ENCODE measurements at regions not wholly inside any gene's neighbourhood (a gene's known extent, or its start where the extent isn't known, plus 50 kb on each side); places are given as distances from the start of the nearest gene placed in this dataset.

- Mint-ChIP-seq H3K9me3 (peaks cover 6% of the 10 kb centered on the region), H3K36me3 (no peaks in the 10 kb centered on the region), H3K4me3 (no peak overlapping the region), H3K27ac (no peak overlapping the region), H3K4me1 (no peaks in the 10 kb centered on the region), H3K27me3 (peaks cover 10% of the 10 kb centered on the region)
- DNase-seq (ENCODE audit: low spot score in 2 of 2) (no peak), ATAC-seq (ENCODE audit: low read depth) (no peak)
These were observed 194.2 kb upstream of the FOXQ1 start for GRCh38 chr6:1117530-1118286.

GRCh38 chr6:1116149-1116548 lies 195.7 kb upstream of the FOXQ1 start:
- no peak overlapping the region for H3K4me3 Mint-ChIP-seq

GRCh38 chr6:1113916-1114540 lies 197.9 kb upstream of the FOXQ1 start:
- ATAC-seq (ENCODE audit: low read depth) (no peak), DNase-seq (ENCODE audit: low spot score in 2 of 2) (no peak)
- Mint-ChIP-seq H3K27ac (no peak overlapping the region), H3K4me1 (no peaks in the 10 kb centered on the region), H3K27me3 (peaks cover 12% of the 10 kb centered on the region), H3K36me3 (no peaks in the 10 kb centered on the region), H3K4me3 (no peak overlapping the region), H3K9me3 (peaks cover 6% of the 10 kb centered on the region)

More at GRCh38 chr6:1116149-1116548, 195.7 kb upstream of the FOXQ1 start:
- H3K9me3 Mint-ChIP-seq: peaks cover 6% of the 10 kb centered on the region
- no peak for DNase-seq (ENCODE audit: low spot score in 2 of 2)
- ATAC-seq (ENCODE audit: low read depth): no peak
- peaks cover 12% of the 10 kb centered on the region for H3K27me3 Mint-ChIP-seq
- H3K4me1 Mint-ChIP-seq: no peaks in the 10 kb centered on the region
- no peaks in the 10 kb centered on the region for H3K36me3 Mint-ChIP-seq
- H3K27ac Mint-ChIP-seq: no peak overlapping the region

GRCh38 chr6:1111361-1111760 lies 200.5 kb upstream of the FOXQ1 start:
- no peak for ATAC-seq (ENCODE audit: low read depth)
- H3K4me3 Mint-ChIP-seq: no peak overlapping the region
- peaks cover 10% of the 10 kb centered on the region for H3K27me3 Mint-ChIP-seq
- DNase-seq (ENCODE audit: low spot score in 2 of 2): no peak
- no peaks in the 10 kb centered on the region for H3K36me3 Mint-ChIP-seq
- no peak overlapping the region for H3K27ac Mint-ChIP-seq
- H3K9me3 Mint-ChIP-seq: peaks cover 7% of the 10 kb centered on the region
- no peaks in the 10 kb centered on the region for H3K4me1 Mint-ChIP-seq

- no peak overlapping the region for H3K4me3 Mint-ChIP-seq
- no peaks in the 10 kb centered on the region for H3K4me1 Mint-ChIP-seq
- H3K27me3 Mint-ChIP-seq: peaks cover 8% of the 10 kb centered on the region
- H3K36me3 Mint-ChIP-seq: no peaks in the 10 kb centered on the region
- H3K27ac Mint-ChIP-seq: no peak overlapping the region
- DNase-seq (ENCODE audit: low spot score in 2 of 2) (no peak), ATAC-seq (ENCODE audit: low read depth) (no peak)
- peaks cover 6% of the 10 kb centered on the region for H3K9me3 Mint-ChIP-seq
These were observed 201.0 kb upstream of the FOXQ1 start for GRCh38 chr6:1110941-1111349.

GRCh38 chr6:1110164-1110563 lies 201.7 kb upstream of the FOXQ1 start:
- H3K9me3 Mint-ChIP-seq: peaks cover 6% of the 10 kb centered on the region
- no peaks in the 10 kb centered on the region for H3K4me1 Mint-ChIP-seq
- no peak for ATAC-seq (ENCODE audit: low read depth)
- H3K27me3 Mint-ChIP-seq: peaks cover 8% of the 10 kb centered on the region
- H3K4me3 Mint-ChIP-seq: no peak overlapping the region
- H3K27ac Mint-ChIP-seq: no peak overlapping the region
- DNase-seq (ENCODE audit: low spot score in 2 of 2): no peak
- no peaks in the 10 kb centered on the region for H3K36me3 Mint-ChIP-seq

GRCh38 chr6:1109134-1109533 lies 202.8 kb upstream of the FOXQ1 start:
- Mint-ChIP-seq H3K27ac (no peak overlapping the region), H3K9me3 (peaks cover 3% of the 10 kb centered on the region), H3K4me3 (no peak overlapping the region), H3K36me3 (no peaks in the 10 kb centered on the region), H3K4me1 (no peaks in the 10 kb centered on the region), H3K27me3 (peaks cover 3% of the 10 kb centered on the region)
- ATAC-seq (ENCODE audit: low read depth) (no peak), DNase-seq (ENCODE audit: low spot score in 2 of 2) (no peak)

- H3K27ac Mint-ChIP-seq: no peak overlapping the region
- H3K27me3 Mint-ChIP-seq: peaks cover 3% of the 10 kb centered on the region
- ATAC-seq (ENCODE audit: low read depth): no peak
- no peak overlapping the region for H3K4me3 Mint-ChIP-seq
- H3K9me3 Mint-ChIP-seq: peaks cover 3% of the 10 kb centered on the region
- DNase-seq (ENCODE audit: low spot score in 2 of 2): no peak
- H3K36me3 Mint-ChIP-seq: no peaks in the 10 kb centered on the region
- no peaks in the 10 kb centered on the region for H3K4me1 Mint-ChIP-seq
These were observed 203.7 kb upstream of the FOXQ1 start for GRCh38 chr6:1108198-1108597.

- Mint-ChIP-seq H3K27me3 (peaks cover 2% of the 10 kb centered on the region), H3K4me3 (no peak overlapping the region), H3K36me3 (no peaks in the 10 kb centered on the region), H3K27ac (no peak overlapping the region), H3K4me1 (no peaks in the 10 kb centered on the region), H3K9me3 (peaks cover 3% of the 10 kb centered on the region)
- no peak for DNase-seq (ENCODE audit: low spot score in 2 of 2)
- ATAC-seq (ENCODE audit: low read depth): no peak
These were observed 204.3 kb upstream of the FOXQ1 start for GRCh38 chr6:1107578-1107977.

GRCh38 chr6:1105833-1106400 lies 206.0 kb upstream of the FOXQ1 start:
- H3K4me1 Mint-ChIP-seq: no peaks in the 10 kb centered on the region
- no peak overlapping the region for H3K27ac Mint-ChIP-seq
- no peak overlapping the region for H3K4me3 Mint-ChIP-seq
- ATAC-seq (ENCODE audit: low read depth) (no peak), DNase-seq (ENCODE audit: low spot score in 2 of 2) (no peak)
- peaks cover 3% of the 10 kb centered on the region for H3K27me3 Mint-ChIP-seq
- H3K36me3 Mint-ChIP-seq: no peaks in the 10 kb centered on the region
- H3K9me3 Mint-ChIP-seq: peaks cover 3% of the 10 kb centered on the region

- Mint-ChIP-seq H3K9me3 (peaks cover 3% of the 10 kb centered on the region), H3K36me3 (no peaks in the 10 kb centered on the region), H3K4me1 (no peaks in the 10 kb centered on the region), H3K27me3 (peaks cover 3% of the 10 kb centered on the region), H3K4me3 (no peak overlapping the region), H3K27ac (no peak overlapping the region)
- no peak for DNase-seq (ENCODE audit: low spot score in 2 of 2)
- no peak for ATAC-seq (ENCODE audit: low read depth)
These were observed 206.8 kb upstream of the FOXQ1 start for GRCh38 chr6:1104988-1105670.

- Mint-ChIP-seq H3K4me1 (no peaks in the 10 kb centered on the region), H3K27ac (no peak overlapping the region), H3K9me3 (peaks cover 3% of the 10 kb centered on the region), H3K27me3 (peaks cover 3% of the 10 kb centered on the region), H3K4me3 (no peak overlapping the region), H3K36me3 (no peaks in the 10 kb centered on the region)
- no peak for ATAC-seq (ENCODE audit: low read depth)
- DNase-seq (ENCODE audit: low spot score in 2 of 2): no peak
These were observed 207.8 kb upstream of the FOXQ1 start for GRCh38 chr6:1103945-1104623.

GRCh38 chr6:1103021-1103420 lies 208.9 kb upstream of the FOXQ1 start:
- Mint-ChIP-seq H3K9me3 (peaks cover 3% of the 10 kb centered on the region), H3K36me3 (no peaks in the 10 kb centered on the region), H3K27me3 (peaks cover 5% of the 10 kb centered on the region), H3K4me1 (no peaks in the 10 kb centered on the region), H3K27ac (no peak overlapping the region), H3K4me3 (no peak overlapping the region)
- DNase-seq (ENCODE audit: low spot score in 2 of 2) (no peak), ATAC-seq (ENCODE audit: low read depth) (no peak)

- Mint-ChIP-seq H3K36me3 (no peaks in the 10 kb centered on the region), H3K4me1 (no peaks in the 10 kb centered on the region), H3K27me3 (peaks cover 7% of the 10 kb centered on the region), H3K27ac (no peak overlapping the region), H3K4me3 (no peak overlapping the region), H3K9me3 (peaks cover 4% of the 10 kb centered on the region)
- ATAC-seq (ENCODE audit: low read depth) (no peak), DNase-seq (ENCODE audit: low spot score in 2 of 2) (no peak)
These were observed 211.6 kb upstream of the FOXQ1 start for GRCh38 chr6:1100269-1100668.

All from memory B cell (primary cell).